GM23338 (cell line): ENCODE measurements at regions not wholly inside any gene's neighbourhood (a gene's known extent, or its start where the extent isn't known, plus 50 kb on each side); places are given as distances from the start of the nearest gene placed in this dataset.

Experiments used
- ATAC-seq: fragments of 200-7000 bp; cut with Tn5 transposase; 3 replicates; pipeline ENCODE4 v1.9.1; 2020
- DNase-seq: peaks from one replicate; pipeline ENCODE4 v3.0.0-alpha.2; 2015; ENCODE audit warnings: low spot score
- H2AFZ ChIP-seq: fragments of 200-600 bp; sonication (generic); 2 replicates; pipeline ENCODE4 v1.8.0; 2016; ENCODE audit warnings: antibody characterized with exemption, mild to moderate bottlenecking, moderate library complexity
- H3F3A ChIP-seq: fragments of 200-600 bp; sonication (generic); replicated peaks from 2 replicates; pipeline ENCODE4 v1.8.0; 2017; ENCODE audit warnings: antibody characterized with exemption, mixed run types, low read depth
- H3K27ac ChIP-seq: fragments of 200-600 bp; sonication (generic); 2 replicates; pipeline ENCODE4 v1.6.1; 2016; ENCODE audit warnings: low read depth
- H3K27me3 ChIP-seq: fragments of 200-600 bp; sonication (generic); 2 replicates; pipeline ENCODE4 v1.8.0; 2016; ENCODE audit warnings: mild to moderate bottlenecking, mixed run types, moderate library complexity; ENCODE audit not compliant: insufficient read depth
- H3K36me3 ChIP-seq: fragments of 200-600 bp; sonication (generic); 2 replicates; pipeline ENCODE4 v1.8.0; 2016; ENCODE audit warnings: mild to moderate bottlenecking; ENCODE audit not compliant: insufficient read depth
- H3K4me1 ChIP-seq: fragments of 200-600 bp; sonication (generic); 2 replicates; pipeline ENCODE4 v1.8.0; 2016; ENCODE audit warnings: mild to moderate bottlenecking, moderate library complexity; ENCODE audit not compliant: insufficient read depth
- H3K4me2 ChIP-seq: fragments of 200-600 bp; sonication (generic); 2 replicates; pipeline ENCODE4 v1.7.1; 2017; ENCODE audit warnings: mixed run types
- H3K4me3 ChIP-seq: fragments of 200-600 bp; sonication (generic); 2 replicates; pipeline ENCODE4 v1.6.1; 2016; ENCODE audit warnings: mixed run types
- H3K79me2 ChIP-seq: fragments of 200-600 bp; sonication (generic); replicated peaks from 2 replicates; pipeline ENCODE4 v1.8.0; 2017; ENCODE audit warnings: mild to moderate bottlenecking; ENCODE audit not compliant: insufficient read depth
- H3K9me2 ChIP-seq: fragments of 200-600 bp; sonication (generic); 2 replicates; pipeline ENCODE4 v1.8.0; 2017; ENCODE audit not compliant: insufficient read depth
- H4K20me1 ChIP-seq: fragments of 200-600 bp; sonication (generic); replicated peaks from 2 replicates; pipeline ENCODE4 v1.8.0; 2017; ENCODE audit warnings: mild to moderate bottlenecking; ENCODE audit not compliant: insufficient read depth
- H3K27ac Mint-ChIP-seq: 2 replicates; pipeline ENCODE4 v1.8.0; 2020; ENCODE audit warnings: inconsistent platforms, mild to moderate bottlenecking, moderate library complexity, mixed read lengths
- H3K27me3 Mint-ChIP-seq: 3 replicates; pipeline ENCODE4 v1.8.0; 2022; ENCODE audit warnings: low read depth, mild to moderate bottlenecking, moderate library complexity, mixed read lengths, inconsistent platforms; ENCODE audit not compliant: insufficient read depth, poor library complexity
- H3K36me3 Mint-ChIP-seq: 3 replicates; pipeline ENCODE4 v1.8.0; 2021; ENCODE audit warnings: low read depth, mild to moderate bottlenecking, inconsistent platforms, moderate library complexity, mixed read lengths
- H3K4me1 Mint-ChIP-seq: 3 replicates; pipeline ENCODE4 v1.8.0; 2020; ENCODE audit warnings: mild to moderate bottlenecking, inconsistent platforms, mixed read lengths
- H3K4me3 Mint-ChIP-seq: 3 replicates; pipeline ENCODE4 v1.8.0; 2021; ENCODE audit warnings: moderate library complexity, mild to moderate bottlenecking, inconsistent platforms, mixed read lengths
- H3K9me3 Mint-ChIP-seq: 3 replicates; pipeline ENCODE4 v1.8.0; 2020; ENCODE audit warnings: moderate library complexity, mild to moderate bottlenecking, inconsistent platforms, mixed read lengths
- CREB1 ChIP-seq: fragments of 250-450 bp; sonication (Bioruptor Pico); IDR thresholded peaks from 2 replicates; pipeline ENCODE4 v1.5.0; 2020; ENCODE audit warnings: low read depth, mild to moderate bottlenecking, moderate library complexity
- CTCF ChIP-seq, 2 experiments: fragments of 200-600 bp in 1 of 2; sonication (generic) in 1 of 2; conservative IDR thresholded peaks; 2 replicates each; pipeline versions ENCODE4 v1.5.1 to v1.6.1; 2016 to 2017; ENCODE audit warnings: antibody characterized with exemption in 2 of 2, low read depth in 2 of 2, mild to moderate bottlenecking in 2 of 2, moderate library complexity in 1 of 2
- ETS1 ChIP-seq: IDR thresholded peaks from 2 replicates; pipeline ENCODE4 v1.6.1; 2016; ENCODE audit warnings: antibody characterized with exemption
- EZH2 ChIP-seq: fragments of 200-600 bp; sonication (generic); IDR thresholded peaks from one replicate; pipeline ENCODE4 v1.8.0; 2017; ENCODE audit warnings: antibody characterized with exemption, mild to moderate bottlenecking, low read depth; ENCODE audit not compliant: unreplicated experiment
- EZH2phosphoT487 ChIP-seq: fragments of 200-600 bp; sonication (generic); IDR thresholded peaks from one replicate; pipeline ENCODE4 v1.8.1; 2018; ENCODE audit warnings: antibody characterized with exemption; ENCODE audit not compliant: unreplicated experiment
- JUNB ChIP-seq: IDR thresholded peaks from one replicate; pipeline ENCODE4 v1.6.1; 2016; ENCODE audit warnings: antibody characterized with exemption; ENCODE audit not compliant: unreplicated experiment
- NANOG ChIP-seq: IDR thresholded peaks from 2 replicates; pipeline ENCODE4 v1.6.1; 2016; ENCODE audit warnings: antibody characterized with exemption, borderline replicate concordance
- REST ChIP-seq: IDR thresholded peaks from one replicate; pipeline ENCODE4 v1.6.1; 2018; ENCODE audit warnings: antibody characterized with exemption; ENCODE audit not compliant: unreplicated experiment
- STAT1 ChIP-seq: IDR thresholded peaks from one replicate; pipeline ENCODE4 v1.6.1; 2016; ENCODE audit warnings: antibody characterized with exemption; ENCODE audit not compliant: unreplicated experiment
- ZNF114 ChIP-seq: fragments of 250-450 bp; sonication (Bioruptor Pico); IDR thresholded peaks from 2 replicates; pipeline ENCODE4 v1.5.0; 2020; ENCODE audit warnings: mild to moderate bottlenecking, moderate library complexity
- ZNF331 ChIP-seq: fragments of 250-450 bp; sonication (Bioruptor Pico); IDR thresholded peaks from 2 replicates; pipeline ENCODE4 v1.5.0; 2020; ENCODE audit warnings: low read depth, mild to moderate bottlenecking, moderate library complexity

GRCh38 chr14:98189944-98190343, 1082.1 kb downstream of the BCL11B start:
- H3K4me1 ChIP-seq = no peaks in the 10 kb centered on the region
- no peak for DNase-seq
- H3K27ac ChIP-seq = no peak overlapping the region
- no peak for TF ChIP-seq STAT1
- no peak for TF ChIP-seq ETS1
- TF ChIP-seq JUNB = no peak
- TF ChIP-seq CREB1 (CRISPR knock-in tag) = no peak
- TF ChIP-seq CTCF (conservative IDR thresholded peaks at IDR 0.05; ENCODE audit: low read depth in 2 of 2) = no peak
- no peak for TF ChIP-seq EZH2phosphoT487
- no peaks in the 10 kb centered on the region for H3K79me2 ChIP-seq
- H3K36me3 Mint-ChIP-seq = no peaks in the 10 kb centered on the region
- no peaks in the 10 kb centered on the region for H3K36me3 ChIP-seq
- no peaks in the 10 kb centered on the region; the same call in 2 of the 3 replicates for H3K4me1 Mint-ChIP-seq
- no peak for ATAC-seq
- no peak overlapping the region for H3K4me3 Mint-ChIP-seq
- no peak overlapping the region for H3K4me3 ChIP-seq
- H3K27ac Mint-ChIP-seq = no peak overlapping the region
- no peaks in the 10 kb centered on the region for H3K27me3 ChIP-seq
- H2AFZ ChIP-seq = no peak overlapping the region
- H3K27me3 Mint-ChIP-seq = peaks cover 2% of the 10 kb centered on the region
- no peaks in the 10 kb centered on the region for H4K20me1 ChIP-seq
- H3F3A ChIP-seq = no peaks in the 10 kb centered on the region
- H3K9me3 Mint-ChIP-seq = no peaks in the 10 kb centered on the region; the same call in 2 of the 3 replicates
- peaks cover 28% of the 10 kb centered on the region for H3K9me2 ChIP-seq
- no peak overlapping the region for H3K4me2 ChIP-seq

GRCh38 chr14:98192946-98193345, 1079.1 kb downstream of the BCL11B start:
- Histone ChIP-seq H3K27me3 (no peaks in the 10 kb centered on the region), H3F3A (no peaks in the 10 kb centered on the region), H3K4me2 (no peak overlapping the region), H4K20me1 (no peaks in the 10 kb centered on the region), H2AFZ (no peak overlapping the region), H3K4me3 (no peak overlapping the region), H3K4me1 (no peaks in the 10 kb centered on the region), H3K36me3 (no peaks in the 10 kb centered on the region), H3K79me2 (no peaks in the 10 kb centered on the region), H3K27ac (no peak overlapping the region), H3K9me2 (peaks cover 37% of the 10 kb centered on the region)
- Mint-ChIP-seq H3K4me3 (no peak overlapping the region), H3K36me3 (peaks cover 4% of the 10 kb centered on the region; the same call in 1 of the 3 replicates), H3K4me1 (peaks cover 9% of the 10 kb centered on the region), H3K27me3 (no peaks in the 10 kb centered on the region), H3K27ac (no peak overlapping the region), H3K9me3 (peaks cover 3% of the 10 kb centered on the region; the same call in 2 of the 3 replicates)
- ATAC-seq = no peak
- no peak for DNase-seq
- TF ChIP-seq ZNF114 (no peak), ZNF331 (no peak), CREB1 (CRISPR knock-in tag) (no peak), REST (no peak), EZH2 (no peak), NANOG (no peak), ETS1 (no peak), STAT1 (no peak)
